Renal cortex interstitium (tissue), 11 donors: ENCODE measurements at regions not wholly inside any gene's neighbourhood (a gene's known extent, or its start where the extent isn't known, plus 50 kb on each side); places are given as distances from the start of the nearest gene placed in this dataset.
"Not testable (repeated sequence)": the region's sequence is repeated elsewhere in the genome, so short reads cannot be mapped to it uniquely, and the experiment has no call there.

ENCODE experiments used
- DNase-seq, 11 donors: peaks; one replicate each; pipeline ENCODE4 v3.0.0-alpha.2; 2013; ENCODE audit warnings: low read depth in 9 of 11, low spot score in 4 of 11; ENCODE audit errors: extremely low read depth in 1 of 11

DNA sequence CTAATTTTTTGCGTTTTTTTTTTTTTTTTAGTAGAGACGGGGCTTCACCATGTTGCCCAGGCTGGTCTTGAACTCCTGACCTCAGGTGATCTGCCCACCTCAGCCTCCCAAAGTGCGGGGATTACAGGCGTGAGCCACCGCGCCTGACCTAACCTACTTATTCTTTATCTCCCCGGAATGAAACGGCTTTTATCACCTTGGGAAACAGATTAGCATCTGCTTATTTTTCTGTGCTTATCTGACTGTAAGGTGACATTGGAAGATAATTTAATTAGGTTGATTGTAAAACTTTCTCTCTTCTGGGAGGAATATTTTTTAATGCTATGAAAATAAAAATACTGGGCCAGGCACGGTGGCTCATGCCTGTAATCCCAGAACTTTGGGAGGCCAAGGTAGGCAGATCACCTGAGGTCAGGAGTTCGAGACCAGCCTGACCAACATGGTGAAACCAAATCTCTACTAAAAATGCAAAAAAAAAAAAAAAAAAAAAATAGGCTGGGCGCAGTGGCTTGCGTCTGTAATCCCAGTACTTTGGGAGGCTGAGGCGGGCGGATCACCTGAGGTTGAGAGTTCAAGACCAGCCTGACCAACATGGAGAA lies 70.2 kb upstream of the METTL9 start:
- not testable (repeated sequence) for DNase-seq

DNA sequence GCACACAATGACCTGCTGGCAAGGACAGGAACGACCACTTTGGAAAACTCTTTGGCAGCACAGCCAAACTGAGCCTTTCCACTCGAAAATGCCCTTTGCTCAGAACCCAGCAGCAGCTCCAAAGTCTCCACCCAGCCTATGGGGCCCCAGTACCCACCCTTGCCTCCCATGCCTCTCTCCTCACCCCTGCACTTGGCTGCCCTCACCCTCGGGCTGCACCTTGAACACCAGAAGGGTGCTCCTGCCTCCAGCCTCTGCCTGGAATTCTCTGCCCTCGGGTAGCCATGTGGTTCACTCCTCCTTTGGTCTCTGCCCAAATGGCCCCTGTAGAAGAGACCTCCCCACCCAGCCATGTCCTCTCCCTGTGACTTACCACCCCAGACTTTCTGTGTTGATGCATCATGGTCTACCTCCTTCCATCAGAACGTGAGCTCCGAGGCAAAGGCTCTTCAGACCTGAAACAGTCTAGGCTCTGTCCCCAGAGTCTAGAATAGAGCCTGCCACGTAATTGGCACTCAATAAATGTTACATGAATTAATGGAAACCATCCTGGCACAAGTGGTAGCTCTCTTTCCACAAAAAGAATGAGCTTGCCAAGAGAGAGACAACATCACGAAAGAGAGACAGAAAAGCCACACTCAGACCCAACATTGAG lies 68.5 kb upstream of the METTL9 start:
- not testable (repeated sequence) for DNase-seq

DNA sequence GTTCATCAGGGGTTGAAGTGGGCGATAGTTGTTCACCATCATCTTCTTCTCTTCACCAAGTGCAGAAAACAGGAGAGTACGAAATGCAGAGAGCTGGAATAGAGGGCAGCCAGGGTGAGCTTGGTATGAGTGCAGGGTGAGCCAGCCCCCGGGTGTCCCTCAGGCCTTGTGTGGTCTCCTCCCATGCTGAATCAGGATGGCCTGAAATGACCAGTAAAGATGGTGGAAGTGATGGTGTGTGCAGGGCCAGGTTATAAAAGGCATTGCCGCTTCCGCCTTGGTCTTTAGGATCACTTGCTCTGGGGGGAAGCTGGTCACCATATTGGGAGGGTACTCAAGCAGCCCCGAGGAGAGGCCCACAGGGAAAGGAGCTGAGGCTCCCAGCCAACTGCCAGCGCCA lies 66.4 kb upstream of the METTL9 start:
- not testable (repeated sequence) for DNase-seq

DNA sequence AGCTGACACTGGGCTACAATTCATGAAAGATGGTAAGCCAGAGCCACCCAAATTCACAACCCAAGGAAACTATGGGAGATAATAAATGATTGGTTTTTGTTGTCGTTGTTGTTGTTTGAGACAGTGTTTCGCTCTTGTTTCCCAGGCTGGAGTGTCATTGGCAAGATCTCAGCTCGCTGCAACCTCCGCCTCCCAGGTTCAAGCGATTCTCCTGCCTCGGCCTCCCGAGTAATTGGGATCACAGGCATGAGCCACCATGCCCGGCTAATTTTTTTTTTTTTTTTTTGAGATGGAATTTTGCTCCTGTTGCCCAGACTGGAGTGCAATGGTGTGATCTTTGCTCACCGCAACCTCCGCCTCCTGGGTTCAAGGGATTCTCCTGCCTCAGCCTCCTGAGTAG lies 65.9 kb upstream of the METTL9 start:
- DNase-seq: not testable (repeated sequence)

DNA sequence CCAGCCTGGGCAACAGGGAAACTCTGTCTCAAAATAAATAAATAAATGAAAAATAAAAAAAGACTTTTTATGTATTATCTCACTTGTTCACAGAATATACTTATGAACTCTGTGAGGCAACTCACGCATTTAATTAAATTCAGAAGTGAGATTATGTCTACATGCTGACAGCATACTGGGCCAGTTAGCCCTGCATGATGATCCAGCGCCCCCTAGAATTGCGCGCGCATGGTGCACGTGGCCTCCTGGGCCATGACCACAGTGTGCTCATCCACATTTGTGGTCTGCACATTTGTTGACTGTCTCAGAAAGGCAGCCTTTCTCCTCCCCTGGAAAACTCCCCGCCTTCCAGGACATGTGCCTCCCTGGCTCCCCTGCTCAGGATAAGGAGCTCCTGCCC lies 64.8 kb upstream of the METTL9 start:
- not testable (repeated sequence) for DNase-seq

DNA sequence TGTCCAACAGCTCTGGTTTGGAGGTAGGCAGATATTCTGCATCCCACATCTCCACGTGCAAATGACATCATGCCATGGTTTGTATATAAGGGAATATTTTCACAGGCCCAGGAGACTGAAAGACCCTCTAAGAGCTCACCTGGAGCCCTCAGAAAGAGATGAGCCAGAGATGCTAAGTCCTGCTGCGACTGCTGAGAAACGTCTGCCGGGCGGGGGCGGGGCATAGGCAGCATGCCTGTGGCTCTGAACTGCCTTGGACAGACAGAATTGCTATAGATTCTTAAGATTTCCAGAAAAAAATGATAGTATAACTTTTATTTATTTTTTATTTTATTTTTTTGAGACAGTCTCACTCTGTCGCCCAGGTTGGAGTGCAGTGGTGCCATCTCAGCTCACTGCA lies 64.2 kb upstream of the METTL9 start:
- DNase-seq: not testable (repeated sequence)

DNA sequence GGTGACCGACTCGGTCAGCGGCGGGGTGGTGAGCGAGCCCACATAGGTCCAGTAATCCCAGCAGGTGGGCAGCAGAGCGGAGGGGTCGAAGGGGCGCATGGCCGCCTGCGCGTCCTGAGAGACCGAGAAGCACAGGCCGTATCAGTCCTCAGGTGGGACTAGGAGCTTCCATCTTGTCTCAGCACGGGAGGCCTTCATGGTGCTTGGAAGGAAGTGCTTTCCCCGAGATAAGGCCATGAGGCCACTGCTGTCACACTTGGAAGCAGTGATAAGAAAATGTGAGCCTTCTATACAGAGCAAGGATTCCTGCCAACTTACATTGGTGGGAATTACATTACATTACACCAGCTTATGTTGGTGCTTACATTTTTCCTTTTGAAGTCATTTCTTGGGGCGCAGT lies 62.6 kb upstream of the METTL9 start:
- not testable (repeated sequence) for DNase-seq

DNA sequence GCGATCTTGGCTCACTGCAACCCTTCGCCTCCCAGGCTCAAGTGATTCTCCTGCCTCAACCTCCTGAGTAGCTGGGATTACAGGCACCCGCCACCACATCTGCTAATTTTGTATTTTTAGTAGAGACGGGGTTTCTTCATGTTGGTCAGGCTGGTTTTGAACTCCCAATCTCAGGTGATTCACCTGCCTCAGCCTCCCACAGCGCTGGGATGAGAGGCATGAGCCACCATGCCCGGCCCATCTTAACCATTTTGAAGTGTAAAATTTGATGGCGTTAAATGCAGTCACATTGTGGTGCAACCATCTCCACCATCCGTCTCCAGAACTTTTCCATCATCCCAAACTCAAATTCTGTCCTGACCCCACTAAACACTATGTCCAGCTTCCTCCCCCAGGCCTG lies 61.8 kb upstream of the METTL9 start:
- not testable (repeated sequence) for DNase-seq

DNA sequence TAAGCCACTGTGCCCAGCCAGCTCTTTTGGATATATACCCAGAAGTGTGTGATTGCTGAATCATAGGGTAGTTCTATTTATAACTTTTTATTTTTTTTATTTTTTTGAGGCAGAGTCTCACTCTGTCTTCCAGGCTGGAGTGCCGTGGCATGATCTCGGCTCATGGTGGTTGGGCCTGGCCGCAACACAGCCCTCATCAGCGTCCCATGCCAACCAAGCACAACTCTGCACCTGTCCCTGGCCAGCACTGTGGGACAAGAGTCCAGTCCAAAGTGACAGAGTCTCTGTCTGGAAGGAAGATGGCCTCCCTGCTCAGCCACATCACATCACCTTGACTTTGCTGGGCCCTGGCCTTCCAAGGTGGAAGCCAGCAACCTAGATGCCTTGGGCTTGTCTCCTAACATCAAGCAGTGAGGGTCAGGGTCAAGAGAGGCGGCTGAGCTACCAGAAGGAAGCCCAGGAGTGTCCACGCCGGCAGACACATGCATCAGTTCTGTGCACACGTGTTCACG lies 60.2 kb upstream of the METTL9 start:
- DNase-seq: not testable (repeated sequence)

DNA sequence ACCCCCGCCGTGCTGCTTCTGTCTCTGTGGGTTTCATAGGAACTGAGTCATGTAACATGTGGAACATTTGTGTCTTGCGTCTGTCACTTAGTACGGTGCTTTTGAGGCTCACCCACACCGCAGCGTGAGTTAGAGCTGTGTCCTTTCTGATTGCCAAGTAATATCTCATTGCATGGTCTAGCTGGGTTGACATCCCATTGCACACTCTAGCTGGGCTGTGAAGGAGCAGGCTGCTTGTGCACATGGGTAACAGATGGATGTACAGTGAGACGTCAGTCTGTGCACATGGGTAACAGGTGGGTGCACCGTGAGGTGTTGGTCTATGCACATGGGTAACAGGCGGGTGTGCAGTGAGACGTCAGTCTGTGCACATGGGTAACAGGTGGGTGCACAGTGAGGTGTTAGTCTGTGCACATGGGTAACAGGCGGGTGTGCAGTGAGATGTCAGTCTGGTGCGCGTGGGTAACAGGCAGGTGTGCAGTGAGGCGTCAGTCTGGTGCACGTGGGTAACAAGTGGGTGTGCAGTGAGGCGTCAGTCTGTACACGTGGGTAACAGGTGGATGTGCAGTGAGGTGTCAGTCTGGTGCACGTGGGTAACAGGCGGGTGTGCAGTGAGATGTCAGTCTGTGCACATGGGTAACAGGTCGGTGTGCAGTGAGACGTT lies 58.5 kb upstream of the METTL9 start:
- DNase-seq: not testable (repeated sequence)

DNA sequence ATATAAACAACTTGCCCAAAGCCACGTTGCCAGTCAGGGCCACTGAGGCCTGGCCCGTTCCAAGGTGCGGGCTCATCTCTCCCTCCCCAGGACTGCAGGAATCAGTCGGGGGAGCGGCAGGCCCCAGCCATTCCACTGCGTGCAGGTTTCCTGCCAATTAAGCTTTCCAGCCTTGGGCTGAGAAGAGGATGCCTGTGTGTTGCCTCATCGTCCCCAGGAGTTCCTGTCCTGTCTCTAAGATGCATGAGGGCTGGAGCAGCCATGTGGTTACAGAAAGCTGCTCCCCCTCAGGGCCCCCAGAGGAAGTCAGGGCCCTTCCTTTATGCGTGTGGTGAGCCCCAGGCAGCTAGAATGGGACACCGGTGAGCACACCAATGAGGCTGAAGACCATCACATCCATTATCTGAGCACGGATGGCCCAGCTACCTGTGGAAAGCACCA lies 57.7 kb upstream of the METTL9 start:
- DNase-seq: not testable (repeated sequence)

DNA sequence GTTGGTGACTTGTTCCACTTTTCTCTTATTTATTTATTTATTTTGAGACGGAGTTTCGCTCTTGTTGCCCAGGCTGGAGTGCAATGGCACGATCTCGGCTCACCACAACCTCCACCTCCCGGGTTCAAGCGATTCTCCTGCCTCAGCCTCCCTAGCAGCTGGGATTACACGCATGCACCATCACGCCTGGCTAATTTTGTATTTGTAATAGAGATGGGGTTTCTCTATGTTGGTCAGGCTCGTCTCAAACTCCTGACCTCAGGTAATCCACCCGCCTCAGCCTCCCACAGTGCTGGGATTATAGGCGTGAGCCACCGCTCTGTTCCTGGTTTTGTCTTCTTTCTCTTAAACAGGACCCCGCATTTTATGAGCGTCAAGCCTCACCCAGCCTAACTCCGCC lies 57.3 kb upstream of the METTL9 start:
- DNase-seq: not testable (repeated sequence)

DNA sequence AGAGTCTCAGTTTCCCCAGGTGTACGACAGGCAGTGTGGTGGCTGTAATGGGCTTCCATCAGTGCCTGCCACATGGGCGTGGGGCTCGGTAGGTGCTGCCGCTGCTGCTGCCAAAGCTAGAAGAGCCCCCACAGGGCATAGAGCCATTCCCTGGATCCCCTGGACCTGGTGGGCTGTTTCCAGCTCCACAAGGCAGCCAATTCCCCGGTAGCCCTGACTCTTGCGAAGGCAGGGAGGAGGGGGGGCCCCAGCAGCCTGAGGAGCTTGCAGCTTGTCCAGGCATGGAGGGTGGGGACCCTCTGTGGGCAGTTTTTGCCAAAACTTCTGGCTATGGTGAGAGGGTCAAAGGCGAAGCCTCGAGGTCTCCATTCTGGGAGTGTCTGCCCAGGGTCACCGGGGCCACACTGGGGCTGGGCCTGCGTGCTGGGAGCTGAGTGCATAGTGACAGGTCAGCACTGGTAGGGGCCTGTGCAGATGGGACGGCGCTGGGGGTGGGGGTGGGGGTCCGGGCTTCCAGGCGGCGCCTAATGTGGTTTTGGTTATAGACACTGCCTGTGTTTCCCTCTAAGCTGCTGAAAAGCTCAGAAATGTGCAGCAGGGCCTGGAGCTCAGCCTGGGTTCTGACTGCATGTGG lies 56.8 kb upstream of the METTL9 start:
- DNase-seq: not testable (repeated sequence)

DNA sequence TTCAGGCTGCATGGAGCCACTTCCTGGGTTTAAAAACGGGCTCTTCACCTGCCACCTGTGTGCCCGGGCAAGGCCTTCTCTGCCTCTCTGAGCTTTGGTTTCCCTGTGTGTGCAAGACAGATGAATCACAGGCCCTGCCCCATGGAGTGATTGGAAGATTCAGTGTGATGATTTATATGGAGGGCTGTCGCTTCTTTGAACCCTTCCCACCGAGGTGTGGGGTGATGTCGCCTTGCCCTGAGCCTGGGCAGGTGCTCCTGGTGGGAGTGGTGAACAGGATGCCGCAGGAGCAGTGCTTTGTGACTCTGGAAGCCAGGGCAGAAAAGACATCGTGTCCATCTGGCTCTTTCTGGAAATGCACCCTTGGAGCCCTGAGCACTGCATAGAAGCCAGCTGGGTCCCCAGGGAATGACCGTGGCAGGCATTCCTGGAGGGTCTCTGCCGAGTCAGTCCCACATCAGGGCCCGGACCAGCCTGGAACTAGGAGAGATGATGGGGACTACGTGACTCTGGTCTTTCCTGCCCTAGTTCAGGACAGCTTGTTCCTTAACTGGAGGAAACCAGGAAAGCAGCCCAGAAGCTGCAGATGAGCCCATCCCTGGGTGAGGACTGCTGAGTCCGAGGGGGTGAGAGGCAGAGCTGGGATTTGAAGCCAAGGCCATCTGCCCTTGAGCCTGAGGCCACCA lies 56.1 kb upstream of the METTL9 start:
- not testable (repeated sequence) for DNase-seq

DNA sequence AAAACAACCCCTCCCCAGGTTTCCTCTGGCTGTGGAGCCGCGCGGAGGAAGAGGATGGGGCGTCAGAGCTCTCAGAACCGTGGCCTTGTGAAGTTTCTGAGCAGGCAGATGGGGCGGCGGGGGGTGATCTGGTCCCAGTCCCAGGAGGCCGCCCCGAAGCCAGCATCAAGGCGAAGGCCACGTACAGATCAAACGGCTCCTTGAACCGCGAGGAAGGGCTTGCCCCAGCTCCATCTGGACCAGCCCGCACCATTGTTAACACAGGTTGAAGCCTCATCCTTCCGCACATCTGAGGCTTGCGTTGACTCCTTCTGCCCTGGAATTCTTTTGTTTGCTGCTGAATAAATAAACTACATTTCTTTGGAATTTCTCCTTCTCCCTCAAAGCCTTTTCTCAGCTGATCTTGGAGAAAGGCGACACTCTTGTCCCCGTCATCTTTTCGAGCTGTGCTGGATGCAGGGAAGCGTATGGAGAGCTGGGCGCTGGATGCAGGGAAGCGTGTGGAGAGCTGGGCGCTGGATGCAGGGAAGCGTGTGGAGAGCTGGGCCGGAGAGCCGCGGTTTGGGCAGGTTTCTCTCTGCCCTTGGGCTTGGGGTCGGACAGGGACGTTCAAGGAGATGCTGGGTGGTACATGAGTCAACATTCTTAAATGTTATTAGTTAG lies 53.6 kb upstream of the METTL9 start:
- not testable (repeated sequence) for DNase-seq

DNA sequence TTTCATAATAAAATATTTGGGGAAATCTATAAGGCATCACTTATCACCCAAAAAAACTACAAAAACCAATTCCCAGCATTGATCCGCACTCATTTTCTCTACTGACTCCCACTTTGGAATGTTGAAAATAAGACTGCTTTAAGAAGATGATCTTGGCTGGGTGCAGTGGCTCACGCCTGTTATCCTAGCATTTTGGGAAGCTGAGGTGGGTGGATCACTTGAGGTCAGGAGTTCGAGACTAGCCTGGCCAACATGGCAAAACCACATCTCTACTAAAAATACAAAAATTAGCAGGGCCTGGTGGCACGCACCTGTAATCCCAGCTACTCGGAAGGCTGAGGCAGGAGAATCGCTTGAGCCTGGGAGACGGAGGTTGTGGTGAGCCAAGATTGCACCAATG lies 50.0 kb upstream of the METTL9 start:
- not testable (repeated sequence) for DNase-seq
